Activated T-helper 1 cell treated with anti-CD3 and anti-CD28 coated beads, Interleukin-12 subunit alpha, Interleukin-12 subunit beta, Interleukin-2, Interleukin-4 antibody, amounts not matched to agents 30 ng/mL and 10 ng/mL and 1 ng/mL, durations not matched to agents 14 hours and 24 hours and 36 hours (primary cell): ENCODE measurements at regions not wholly inside any gene's neighbourhood (a gene's known extent, or its start where the extent isn't known, plus 50 kb on each side); places are given as distances from the start of the nearest gene placed in this dataset.

Experiments
- DNase-seq: peaks from one replicate; pipeline ENCODE4 v3.0.0; 2021; ENCODE audit warnings: low spot score
- H3K27ac Mint-ChIP-seq: one replicate; pipeline ENCODE4 v1.8.0; 2021; ENCODE audit warnings: mild to moderate bottlenecking, mixed read lengths
- H3K27me3 Mint-ChIP-seq: one replicate; pipeline ENCODE4 v1.8.0; 2022; ENCODE audit warnings: mild to moderate bottlenecking, moderate library complexity, mixed read lengths; ENCODE audit not compliant: insufficient read depth
- H3K36me3 Mint-ChIP-seq: one replicate; pipeline ENCODE4 v1.8.0; 2021; ENCODE audit warnings: low read depth, mixed read lengths
- H3K4me1 Mint-ChIP-seq: one replicate; pipeline ENCODE4 v1.8.0; 2021; ENCODE audit warnings: low read depth, mixed read lengths
- H3K4me3 Mint-ChIP-seq: one replicate; pipeline ENCODE4 v1.8.0; 2021; ENCODE audit warnings: mild to moderate bottlenecking, moderate library complexity, mixed read lengths
- H3K9me3 Mint-ChIP-seq: one replicate; pipeline ENCODE4 v1.8.0; 2021; ENCODE audit warnings: mixed read lengths
- intact Hi-C: fragments of 100-400 bp; cut with micrococcal nuclease; formaldehyde crosslinking; loops from one replicate; pipeline ENCODE4 v1.15.1; 2024

- Mint-ChIP-seq H3K27ac (no peak overlapping the region), H3K4me1 (no peaks in the 10 kb centered on the region), H3K27me3 (peaks cover 2% of the 10 kb centered on the region), H3K4me3 (no peak overlapping the region), H3K9me3 (no peaks in the 10 kb centered on the region), H3K36me3 (no peaks in the 10 kb centered on the region)
- no peak for DNase-seq
- intact Hi-C loops = no loop called here
Observed at GRCh38 chr1:68327414-68327813, 95.1 kb upstream of the WLS start.

GRCh38 chr1:68326481-68326880 lies 94.2 kb upstream of the WLS start:
- Mint-ChIP-seq H3K36me3 (no peaks in the 10 kb centered on the region), H3K9me3 (no peaks in the 10 kb centered on the region), H3K4me3 (no peak overlapping the region), H3K4me1 (no peaks in the 10 kb centered on the region), H3K27me3 (peaks cover 2% of the 10 kb centered on the region), H3K27ac (no peak overlapping the region)
- DNase-seq = no peak
- intact Hi-C loops = no loop called here

GRCh38 chr1:68324316-68324715 lies 92.0 kb upstream of the WLS start:
- H3K4me3 Mint-ChIP-seq = no peak overlapping the region

GRCh38 chr1:68322837-68323687 lies 90.7 kb upstream of the WLS start:
- Mint-ChIP-seq H3K36me3 (no peaks in the 10 kb centered on the region), H3K27ac (no peak overlapping the region), H3K4me1 (no peaks in the 10 kb centered on the region), H3K27me3 (no peaks in the 10 kb centered on the region), H3K9me3 (no peaks in the 10 kb centered on the region), H3K4me3 (no peak overlapping the region)
- DNase-seq = no peak
- intact Hi-C loops = no loop called here

More at GRCh38 chr1:68324316-68324715, 92.0 kb upstream of the WLS start:
- Mint-ChIP-seq H3K36me3 (no peaks in the 10 kb centered on the region), H3K9me3 (no peaks in the 10 kb centered on the region), H3K27ac (no peak overlapping the region), H3K27me3 (peaks cover 2% of the 10 kb centered on the region), H3K4me1 (no peaks in the 10 kb centered on the region)
- DNase-seq = no peak
- intact Hi-C loops = no loop called here

GRCh38 chr1:68322096-68322495 lies 89.8 kb upstream of the WLS start:
- Mint-ChIP-seq H3K4me1 (no peaks in the 10 kb centered on the region), H3K36me3 (no peaks in the 10 kb centered on the region), H3K27me3 (no peaks in the 10 kb centered on the region), H3K27ac (no peak overlapping the region), H3K9me3 (no peaks in the 10 kb centered on the region), H3K4me3 (no peak overlapping the region)
- no peak for DNase-seq
- intact Hi-C loops = no loop called here

GRCh38 chr1:68321084-68321685 lies 88.9 kb upstream of the WLS start:
- intact Hi-C loops = no loop called here
- H3K4me1 Mint-ChIP-seq = no peaks in the 10 kb centered on the region
- H3K4me3 Mint-ChIP-seq = no peak overlapping the region
- no peaks in the 10 kb centered on the region for H3K36me3 Mint-ChIP-seq
- H3K27me3 Mint-ChIP-seq = no peaks in the 10 kb centered on the region
- H3K9me3 Mint-ChIP-seq = no peaks in the 10 kb centered on the region
- no peak overlapping the region for H3K27ac Mint-ChIP-seq
- DNase-seq = no peak

- H3K27me3 Mint-ChIP-seq = no peaks in the 10 kb centered on the region
- intact Hi-C loops = no loop called here
- H3K36me3 Mint-ChIP-seq = no peaks in the 10 kb centered on the region
Observed at GRCh38 chr1:68320349-68320748, 88.0 kb upstream of the WLS start.

GRCh38 chr1:68319907-68320306 lies 87.6 kb upstream of the WLS start:
- intact Hi-C loops = no loop called here
- no peaks in the 10 kb centered on the region for H3K4me1 Mint-ChIP-seq
- H3K9me3 Mint-ChIP-seq = no peaks in the 10 kb centered on the region

More at GRCh38 chr1:68320349-68320748, 88.0 kb upstream of the WLS start:
- DNase-seq = no peak
- no peaks in the 10 kb centered on the region for H3K9me3 Mint-ChIP-seq
- H3K4me3 Mint-ChIP-seq = no peak overlapping the region
- H3K4me1 Mint-ChIP-seq = no peaks in the 10 kb centered on the region
- H3K27ac Mint-ChIP-seq = no peak overlapping the region

GRCh38 chr1:68317543-68317942 lies 85.2 kb upstream of the WLS start:
- no peaks in the 10 kb centered on the region for H3K9me3 Mint-ChIP-seq
- no peak for DNase-seq
- no peaks in the 10 kb centered on the region for H3K4me1 Mint-ChIP-seq
- H3K4me3 Mint-ChIP-seq = no peak overlapping the region
- H3K36me3 Mint-ChIP-seq = no peaks in the 10 kb centered on the region
- intact Hi-C loops = no loop called here
- no peak overlapping the region for H3K27ac Mint-ChIP-seq
- H3K27me3 Mint-ChIP-seq = no peaks in the 10 kb centered on the region

More at GRCh38 chr1:68319907-68320306, 87.6 kb upstream of the WLS start:
- Mint-ChIP-seq H3K27me3 (no peaks in the 10 kb centered on the region), H3K27ac (no peak overlapping the region), H3K36me3 (no peaks in the 10 kb centered on the region), H3K4me3 (no peak overlapping the region)
- DNase-seq = no peak

GRCh38 chr1:68314151-68314780 lies 81.9 kb upstream of the WLS start:
- Mint-ChIP-seq H3K27ac (no peak overlapping the region), H3K27me3 (no peaks in the 10 kb centered on the region), H3K9me3 (no peaks in the 10 kb centered on the region), H3K4me1 (no peaks in the 10 kb centered on the region), H3K36me3 (no peaks in the 10 kb centered on the region), H3K4me3 (no peak overlapping the region)
- DNase-seq = no peak
- intact Hi-C loops = no loop called here

GRCh38 chr1:68313735-68314134 lies 81.4 kb upstream of the WLS start:
- H3K27ac Mint-ChIP-seq = no peak overlapping the region
- H3K27me3 Mint-ChIP-seq = no peaks in the 10 kb centered on the region
- intact Hi-C loops = no loop called here
- DNase-seq = no peak
- no peak overlapping the region for H3K4me3 Mint-ChIP-seq
- no peaks in the 10 kb centered on the region for H3K4me1 Mint-ChIP-seq
- H3K36me3 Mint-ChIP-seq = no peaks in the 10 kb centered on the region
- no peaks in the 10 kb centered on the region for H3K9me3 Mint-ChIP-seq

- Mint-ChIP-seq H3K36me3 (no peaks in the 10 kb centered on the region), H3K4me3 (no peak overlapping the region), H3K27ac (no peak overlapping the region), H3K4me1 (no peaks in the 10 kb centered on the region), H3K9me3 (no peaks in the 10 kb centered on the region), H3K27me3 (no peaks in the 10 kb centered on the region)
- intact Hi-C loops = no loop called here
- no peak for DNase-seq
Observed at GRCh38 chr1:68308034-68308433, 75.7 kb upstream of the WLS start.

- Mint-ChIP-seq H3K4me3 (no peak overlapping the region), H3K27me3 (no peaks in the 10 kb centered on the region), H3K4me1 (no peaks in the 10 kb centered on the region), H3K9me3 (no peaks in the 10 kb centered on the region), H3K27ac (no peak overlapping the region), H3K36me3 (no peaks in the 10 kb centered on the region)
- DNase-seq = no peak
- intact Hi-C loops = no loop called here
Observed at GRCh38 chr1:68307378-68307787, 75.1 kb upstream of the WLS start.
